IPS DF 19.7 (cell line): ENCODE measurements at regions not wholly inside any gene's neighbourhood (a gene's known extent, or its start where the extent isn't known, plus 50 kb on each side); places are given as distances from the start of the nearest gene placed in this dataset.
"Not testable (repeated sequence)": the region's sequence is repeated elsewhere in the genome, so short reads cannot be mapped to it uniquely, and the experiment has no call there.

ENCODE experiments used
- DNase-seq: peaks from one replicate; pipeline ENCODE4 v3.0.0-alpha.2; 2013; ENCODE audit warnings: low read depth, low spot score

GRCh38 chr4:188372058-188372457 lies 232.8 kb downstream of the TRIML1 start:
- DNase-seq, result no peak

DNA sequence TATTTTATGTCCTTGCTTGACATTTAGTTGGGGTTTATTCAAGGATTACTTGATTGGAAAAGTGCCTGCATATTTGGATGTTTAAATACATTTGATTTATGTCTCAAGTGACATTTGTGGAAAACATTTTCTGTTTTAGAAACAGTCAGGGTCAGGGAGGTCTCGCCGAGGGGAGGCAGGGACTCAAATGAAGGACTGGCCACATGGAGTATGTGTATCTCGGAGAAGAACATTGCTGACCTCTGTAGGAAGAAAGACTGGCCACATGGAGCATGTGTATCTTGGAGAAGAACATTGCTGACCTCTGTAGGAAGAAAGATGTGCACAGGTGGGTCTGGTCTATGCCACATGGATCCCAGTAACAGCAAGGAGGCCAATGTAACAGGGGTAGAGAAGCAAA lies 233.6 kb downstream of the TRIML1 start:
- DNase-seq, result no peak

DNA sequence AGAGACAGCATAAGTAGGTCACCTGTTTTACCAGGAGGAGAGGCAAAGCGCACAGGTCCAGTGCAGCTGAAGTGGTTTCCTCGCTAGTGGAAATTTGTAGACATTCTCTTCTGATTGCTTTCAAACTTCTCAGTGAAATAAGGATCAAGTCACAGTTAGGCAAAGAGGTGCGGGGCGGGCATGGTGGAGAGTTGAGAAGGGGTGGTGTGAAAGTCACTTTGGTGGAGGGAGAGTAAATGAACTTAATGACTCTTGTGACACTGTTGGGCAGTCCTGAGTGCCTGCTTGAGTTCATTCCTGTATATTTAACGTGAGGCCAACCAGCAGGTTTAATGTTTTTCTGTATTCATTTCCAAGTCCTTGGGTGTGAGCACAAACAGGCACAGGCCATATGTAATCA lies 235.6 kb downstream of the TRIML1 start:
- DNase-seq, result no peak

DNA sequence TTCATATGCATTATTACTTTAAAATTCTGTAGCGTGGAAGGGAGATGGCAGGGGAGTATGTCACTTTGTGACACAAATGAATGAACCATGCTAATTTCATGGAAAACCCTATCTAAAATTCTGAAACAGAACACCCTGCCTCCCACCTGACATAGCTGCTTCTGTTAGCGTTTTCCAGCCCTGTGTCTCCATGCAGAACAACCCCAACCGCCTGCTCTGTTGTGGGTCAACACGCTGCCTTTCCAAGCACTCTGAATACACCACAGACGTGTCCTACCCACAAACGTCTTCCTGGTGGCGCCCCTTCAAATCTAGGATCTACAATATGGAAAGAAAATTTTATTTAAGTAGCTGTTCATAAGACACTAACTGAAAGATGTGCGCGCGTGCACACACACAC lies 238.6 kb downstream of the TRIML1 start:
- no peak for DNase-seq

DNA sequence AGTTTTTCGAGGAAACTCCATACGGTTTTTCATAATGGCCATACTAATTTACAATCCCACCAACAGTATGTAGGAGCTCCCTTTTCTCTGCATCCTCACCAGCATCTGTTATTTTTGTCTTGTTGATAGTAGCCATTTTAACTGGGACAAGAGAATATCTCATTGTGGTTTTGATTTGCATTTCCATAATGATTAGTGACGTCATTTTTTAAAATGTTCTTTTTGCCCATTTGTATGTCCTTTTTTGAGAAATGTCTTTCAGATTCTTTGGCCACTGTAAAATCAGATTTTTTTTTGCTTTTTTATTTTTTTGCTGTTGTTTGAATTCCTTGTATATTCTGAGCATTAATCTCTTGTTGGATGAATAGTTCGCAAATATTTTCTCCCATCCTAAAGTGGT lies 243.9 kb downstream of the TRIML1 start:
- DNase-seq, result no peak

DNA sequence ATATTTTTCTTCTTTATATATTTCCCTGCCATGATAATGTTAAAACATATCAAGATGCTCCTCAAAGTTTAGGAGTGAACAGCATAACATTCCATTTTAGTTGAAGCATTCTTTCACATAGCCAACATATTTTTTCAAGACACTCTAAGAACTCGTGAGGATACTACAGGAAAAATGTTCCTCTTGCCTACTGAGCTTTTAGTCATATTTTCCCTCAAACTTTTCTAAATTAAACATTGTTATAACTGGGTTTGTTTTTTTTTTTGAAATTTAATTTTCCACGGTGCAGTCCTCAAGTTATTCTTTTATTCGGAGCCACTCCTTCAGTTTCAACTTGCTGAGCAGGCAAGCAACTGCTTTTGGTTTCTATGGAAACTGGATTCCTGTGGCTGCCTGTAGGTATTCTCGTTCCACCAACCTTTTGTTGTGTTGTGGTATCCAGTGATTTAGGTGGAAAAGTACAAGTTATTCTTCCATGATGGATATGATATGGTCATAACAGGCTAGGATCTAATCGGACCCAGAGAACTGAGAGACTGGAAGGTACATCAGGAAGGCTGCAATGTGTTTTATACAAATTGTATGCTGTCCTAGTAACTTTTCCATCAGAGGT lies 248.0 kb downstream of the TRIML1 start:
- DNase-seq, result no peak

- not testable (repeated sequence) for DNase-seq
Observed at GRCh38 chr4:188391349-188391748, 252.1 kb downstream of the TRIML1 start.

GRCh38 chr4:188396037-188396436 lies 256.8 kb downstream of the TRIML1 start:
- no peak for DNase-seq

DNA sequence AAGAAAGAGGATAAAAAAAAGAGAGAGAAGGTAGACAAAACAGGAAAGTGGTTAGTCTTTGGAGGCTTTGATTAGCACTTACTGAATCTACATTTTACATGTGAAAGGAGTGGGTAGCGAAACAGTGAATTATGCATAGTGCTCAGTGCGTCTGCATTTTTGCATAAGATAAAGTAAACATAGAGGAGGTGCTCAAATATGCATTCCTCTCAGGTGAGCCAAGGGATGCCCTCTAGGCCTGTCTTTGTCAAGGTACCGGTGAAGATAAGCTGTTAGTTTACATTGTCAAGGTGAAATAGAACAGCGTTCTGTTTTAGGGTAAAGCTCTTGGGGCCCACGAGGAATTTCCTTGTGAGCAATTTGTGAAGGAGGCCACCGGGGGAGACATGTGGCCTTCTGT lies 260.6 kb downstream of the TRIML1 start:
- peak; percentile 92 for DNase-seq

GRCh38 chr4:188400451-188400850 lies 261.2 kb downstream of the TRIML1 start:
- no peak for DNase-seq

- peak; percentile 42 for DNase-seq
Observed at GRCh38 chr4:188403272-188403671, 264.0 kb downstream of the TRIML1 start.

DNA sequence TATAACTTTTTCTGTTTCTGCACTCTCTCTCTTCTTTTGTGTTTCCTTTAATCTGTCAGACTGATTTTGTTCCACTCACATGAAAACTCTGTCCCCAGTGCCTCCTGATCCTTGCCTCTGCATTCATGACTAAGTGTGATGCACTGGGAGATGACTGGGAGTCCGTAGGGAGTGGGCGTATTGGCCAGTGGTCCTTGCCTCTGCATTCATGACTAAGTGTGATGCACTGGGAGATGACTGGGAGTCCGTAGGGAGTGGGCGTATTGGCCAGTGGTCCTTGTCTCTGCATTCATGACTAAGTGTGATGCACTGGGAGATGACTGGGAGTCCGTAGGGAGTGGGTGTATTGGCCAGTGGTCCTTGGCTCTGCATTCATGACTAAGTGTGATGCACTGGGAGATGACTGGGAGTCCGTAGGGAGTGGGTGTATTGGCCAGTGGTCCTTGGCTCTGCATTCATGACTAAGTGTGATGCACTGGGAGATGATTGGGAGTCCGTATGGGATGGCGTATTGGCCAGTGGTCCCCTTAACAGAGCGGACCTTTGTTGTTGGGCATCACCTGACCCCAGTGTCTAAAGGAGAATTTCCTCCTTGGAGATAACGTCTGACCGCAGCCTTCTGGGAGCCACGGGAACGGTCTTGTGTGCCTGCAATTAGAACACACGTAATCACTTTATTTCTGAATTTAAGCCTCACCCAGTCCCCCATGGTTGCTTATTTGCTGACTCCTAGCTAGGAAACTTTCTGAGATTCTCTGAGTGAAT lies 266.0 kb downstream of the TRIML1 start:
- not testable (repeated sequence) for DNase-seq

DNA sequence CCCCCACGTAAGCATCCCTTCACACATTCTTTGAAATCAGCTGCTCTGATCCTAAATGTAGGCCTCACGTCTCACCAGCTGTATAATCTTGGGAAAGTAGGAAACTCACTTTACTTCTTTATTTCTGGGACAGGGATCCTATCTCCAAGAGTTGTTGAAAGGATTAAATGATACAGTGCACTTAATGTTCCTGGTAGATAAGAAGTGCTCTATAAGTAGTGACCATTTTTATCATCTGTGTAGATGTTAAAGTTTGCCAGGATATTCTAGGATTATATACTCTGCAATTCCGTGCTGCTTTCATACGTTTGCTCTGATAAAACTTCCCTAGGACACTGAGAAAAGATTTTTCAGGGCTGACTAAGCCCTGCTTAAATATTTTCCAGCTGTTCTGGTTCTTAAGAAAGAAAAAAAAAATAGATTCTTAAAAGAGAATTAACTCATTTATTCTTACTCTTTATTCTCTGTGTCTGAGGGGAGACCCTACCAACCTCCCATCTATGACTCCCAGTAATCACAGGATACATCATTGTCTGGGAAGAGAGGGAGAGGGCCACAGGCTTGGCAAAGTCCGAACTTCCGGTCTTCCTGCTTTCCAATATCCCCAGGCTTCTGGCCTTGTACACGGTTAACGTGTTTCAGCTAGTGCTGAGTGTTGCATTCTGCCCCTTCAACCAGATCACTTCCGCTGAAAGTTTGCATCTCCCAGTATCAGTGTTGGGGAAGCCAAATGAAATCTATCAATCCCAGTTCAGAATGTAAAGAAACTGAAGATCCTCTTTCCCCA lies 269.2 kb downstream of the TRIML1 start:
- no peak for DNase-seq

DNA sequence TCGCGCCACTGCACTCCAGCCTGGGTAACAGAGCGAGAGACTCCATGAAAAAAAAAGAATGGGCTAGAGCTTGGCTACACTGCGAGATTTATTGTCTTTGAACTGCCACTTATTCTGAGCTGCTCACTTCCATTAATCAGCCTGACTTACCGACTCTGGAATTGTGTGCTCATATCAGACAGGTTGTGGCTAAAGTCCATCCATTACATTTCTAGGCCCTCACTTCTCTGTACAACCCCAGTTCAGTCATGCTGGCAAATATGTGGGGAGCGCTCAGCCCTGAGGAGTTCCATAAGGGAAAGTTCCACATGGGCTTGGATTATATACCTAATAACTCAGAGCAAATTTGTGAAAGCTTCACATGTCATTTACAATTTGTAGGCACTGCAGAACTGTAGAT lies 270.6 kb downstream of the TRIML1 start:
- DNase-seq, result no peak

DNA sequence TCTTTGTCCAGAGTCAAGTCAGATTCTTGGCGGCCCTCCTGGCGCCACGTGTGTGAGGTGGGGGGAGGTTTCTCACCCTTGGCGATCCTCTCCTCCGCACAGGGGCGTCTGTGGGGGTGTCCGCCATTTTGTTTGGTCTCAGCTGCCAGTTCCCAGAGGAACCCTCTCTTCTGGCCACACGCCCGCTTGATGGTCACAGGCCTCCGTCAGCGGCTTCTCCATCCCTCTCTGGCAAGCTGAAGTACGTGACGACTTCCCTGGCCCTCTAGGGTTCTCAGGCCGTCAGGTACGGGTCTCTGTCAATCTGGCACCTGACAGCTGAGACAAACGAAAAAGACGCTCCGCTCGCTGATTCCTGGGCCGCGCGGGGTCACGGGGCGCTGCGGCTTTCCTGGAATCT lies 272.6 kb downstream of the TRIML1 start:
- DNase-seq, result no peak

DNA sequence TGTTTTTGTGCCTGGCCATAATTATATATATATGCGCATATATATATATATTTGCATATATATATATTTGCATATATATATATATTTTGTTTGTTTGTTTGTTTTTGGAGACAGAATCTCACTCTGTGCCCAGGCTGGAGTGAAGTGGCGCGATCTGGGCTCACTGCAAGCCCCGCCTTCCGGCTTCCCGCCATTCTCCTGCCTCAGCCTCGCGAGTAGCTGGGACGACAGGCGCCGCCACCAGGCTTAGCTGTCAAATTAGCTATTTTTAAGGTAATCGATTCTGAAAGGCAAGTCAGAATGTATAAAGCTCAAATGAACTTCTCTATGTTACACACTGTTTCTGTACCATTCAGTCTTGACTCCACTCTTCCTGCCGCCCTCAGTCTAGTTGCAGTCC lies 273.3 kb downstream of the TRIML1 start:
- DNase-seq, result no peak

- no peak for DNase-seq
Observed at GRCh38 chr4:188414441-188414840, 275.2 kb downstream of the TRIML1 start.

DNA sequence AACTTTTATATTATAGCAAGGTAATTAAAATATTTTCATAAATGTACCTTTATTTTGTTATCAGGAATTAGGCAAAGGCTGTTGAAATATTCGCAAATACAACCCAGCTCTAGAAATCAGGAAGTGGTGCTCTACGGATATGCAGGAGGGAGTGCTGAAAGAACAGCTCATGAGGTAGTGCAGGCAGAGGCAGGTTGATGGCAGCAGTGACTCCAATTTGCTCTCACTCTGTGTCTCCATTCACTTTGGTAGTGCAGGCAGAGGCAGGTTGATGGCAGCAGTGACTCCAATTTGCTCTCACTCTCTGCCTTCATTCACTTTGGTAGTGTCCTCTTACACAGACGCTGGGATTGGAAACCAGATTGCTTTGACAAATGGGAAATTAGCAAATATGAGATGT lies 277.9 kb downstream of the TRIML1 start:
- DNase-seq, result peak; percentile 38

GRCh38 chr4:188423039-188423438 lies 283.8 kb downstream of the TRIML1 start:
- DNase-seq, result no peak

- DNase-seq, result peak; percentile 40
Observed at GRCh38 chr4:188428935-188429334, 289.7 kb downstream of the TRIML1 start.

DNA sequence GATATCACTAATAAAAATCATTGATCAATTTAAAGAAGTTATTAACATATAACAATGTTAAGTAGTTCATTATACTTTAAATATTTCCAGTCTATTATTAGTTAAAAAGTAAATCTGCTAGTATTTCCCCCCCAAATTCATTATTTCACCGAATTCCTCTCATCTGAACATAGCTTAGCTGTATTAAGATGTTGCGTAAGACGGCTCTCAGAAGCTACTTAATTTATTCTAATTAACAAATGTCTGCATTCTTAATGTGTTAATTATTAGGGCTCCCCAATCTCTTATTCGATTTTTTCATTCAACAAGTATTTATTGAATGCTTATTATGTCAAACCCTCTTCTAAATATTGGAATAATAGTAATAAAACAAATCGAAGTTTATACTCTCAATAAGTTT lies 290.7 kb downstream of the TRIML1 start:
- DNase-seq, result no peak

GRCh38 chr4:188430384-188430783 lies 291.1 kb downstream of the TRIML1 start:
- no peak for DNase-seq

DNA sequence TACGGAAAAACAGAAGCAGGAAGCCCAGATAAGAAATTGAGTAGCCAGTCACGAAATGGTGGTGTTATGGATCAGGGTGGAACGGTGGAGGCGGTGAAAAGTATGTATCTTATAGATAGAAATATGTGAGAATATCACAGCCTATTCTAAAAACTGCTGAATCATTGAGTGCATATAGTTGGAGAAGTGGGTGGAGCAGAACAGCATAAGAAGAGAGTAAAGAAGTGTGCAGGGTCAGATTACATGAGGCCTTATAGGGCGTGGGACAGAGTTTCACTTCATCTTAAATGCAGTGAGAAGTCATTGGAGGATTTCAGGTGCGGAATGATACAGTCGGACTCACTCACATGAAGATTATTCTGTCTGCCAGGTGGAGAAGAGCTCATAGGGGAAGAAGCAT lies 293.1 kb downstream of the TRIML1 start:
- no peak for DNase-seq
